Tibial nerve (tissue), 3 donors: ENCODE measurements at regions not wholly inside any gene's neighbourhood (a gene's known extent, or its start where the extent isn't known, plus 50 kb on each side); places are given as distances from the start of the nearest gene placed in this dataset.

Source experiments
- CTCF ChIP-seq, 5 experiments: fragments of 200-600 bp in 3 of 5; fragments of 450-650 bp in 2 of 5; sonication (generic) in 3 of 5; IDR thresholded peaks; one replicate each; pipeline ENCODE4 v1.5.1; 2016 to 2019; ENCODE audit warnings: antibody characterized with exemption in 5 of 5, mild to moderate bottlenecking in 3 of 5, moderate library complexity in 2 of 5
- POLR2A ChIP-seq, 2 donors: fragments of 450-650 bp; IDR thresholded peaks; one replicate each; pipeline ENCODE4 v1.6.1; 2017; ENCODE audit warnings: antibody characterized with exemption in 2 of 2, mild to moderate bottlenecking in 2 of 2, moderate library complexity in 2 of 2

GRCh38 chr15:85854345-85855097, 59.8 kb upstream of the KLHL25 start:
- TF ChIP-seq CTCF (IDR thresholded peaks at IDR 0.05) (peak; percentile 78 to 86 (median 80)), POLR2A (IDR thresholded peaks at IDR 0.05) (no peak)
